ENCODE measurements at regions not wholly inside any gene's neighbourhood (a gene's known extent, or its start where the extent isn't known, plus 50 kb on each side); places are given as distances from the start of the nearest gene placed in this dataset.

- no peak for TF ChIP-seq CTCF (IDR thresholded peaks at IDR 0.05)
- TF ChIP-seq EP300 (IDR thresholded peaks at IDR 0.05): no peak
- no peak for TF ChIP-seq POLR2A (IDR thresholded peaks at IDR 0.05)
These were observed 140.3 kb downstream of the PDHA2 start for GRCh38 chr4:95979961-95980876.

Measured in suprapubic skin (tissue), 3 donors.